H1 (cell line): ENCODE measurements at regions not wholly inside any gene's neighbourhood (a gene's known extent, or its start where the extent isn't known, plus 50 kb on each side); places are given as distances from the start of the nearest gene placed in this dataset.

Source experiments
- ATF3 ChIP-seq: IDR thresholded peaks from 2 replicates; pipeline ENCODE4 v1.6.1; 2011; ENCODE audit warnings: low read depth, mild to moderate bottlenecking, low read length; ENCODE audit not compliant: insufficient read depth
- GABPA ChIP-seq: IDR thresholded peaks from 2 replicates; pipeline ENCODE4 v1.6.1; 2011; ENCODE audit warnings: mild to moderate bottlenecking, low read length, moderate library complexity, borderline replicate concordance; ENCODE audit not compliant: insufficient read depth
- TF ChIP-seq, protein P1 (sequence below): fragments of 300-600 bp; sonication (generic); IDR thresholded peaks from 2 replicates; pipeline ENCODE4 v1.7.1; 2012; ENCODE audit warnings: low read length, moderate library complexity, mild to moderate bottlenecking, inconsistent platforms; ENCODE audit not compliant: insufficient replicate concordance

DNA sequence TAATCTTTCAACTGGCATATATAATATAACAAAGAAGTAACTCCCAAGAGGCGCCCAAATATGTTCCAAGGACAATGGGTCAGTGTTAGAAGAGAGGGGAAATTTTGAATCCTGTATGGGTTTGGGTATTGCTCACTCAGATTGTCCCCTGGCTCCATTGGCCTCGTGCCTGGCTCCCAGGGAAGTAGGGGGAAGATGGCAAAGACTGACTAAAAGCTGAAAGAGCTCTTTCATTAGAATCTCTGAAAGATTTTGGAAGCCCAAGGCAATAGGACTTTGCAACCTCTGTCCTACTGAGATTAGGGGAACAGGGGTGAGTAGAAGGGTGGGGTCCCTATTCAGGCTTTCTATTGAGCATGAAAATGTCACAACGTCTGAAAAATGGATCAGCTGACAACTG, 1272.8 kb upstream of the ZEB2 start (continued):
- TF ChIP-seq, protein P1, sequence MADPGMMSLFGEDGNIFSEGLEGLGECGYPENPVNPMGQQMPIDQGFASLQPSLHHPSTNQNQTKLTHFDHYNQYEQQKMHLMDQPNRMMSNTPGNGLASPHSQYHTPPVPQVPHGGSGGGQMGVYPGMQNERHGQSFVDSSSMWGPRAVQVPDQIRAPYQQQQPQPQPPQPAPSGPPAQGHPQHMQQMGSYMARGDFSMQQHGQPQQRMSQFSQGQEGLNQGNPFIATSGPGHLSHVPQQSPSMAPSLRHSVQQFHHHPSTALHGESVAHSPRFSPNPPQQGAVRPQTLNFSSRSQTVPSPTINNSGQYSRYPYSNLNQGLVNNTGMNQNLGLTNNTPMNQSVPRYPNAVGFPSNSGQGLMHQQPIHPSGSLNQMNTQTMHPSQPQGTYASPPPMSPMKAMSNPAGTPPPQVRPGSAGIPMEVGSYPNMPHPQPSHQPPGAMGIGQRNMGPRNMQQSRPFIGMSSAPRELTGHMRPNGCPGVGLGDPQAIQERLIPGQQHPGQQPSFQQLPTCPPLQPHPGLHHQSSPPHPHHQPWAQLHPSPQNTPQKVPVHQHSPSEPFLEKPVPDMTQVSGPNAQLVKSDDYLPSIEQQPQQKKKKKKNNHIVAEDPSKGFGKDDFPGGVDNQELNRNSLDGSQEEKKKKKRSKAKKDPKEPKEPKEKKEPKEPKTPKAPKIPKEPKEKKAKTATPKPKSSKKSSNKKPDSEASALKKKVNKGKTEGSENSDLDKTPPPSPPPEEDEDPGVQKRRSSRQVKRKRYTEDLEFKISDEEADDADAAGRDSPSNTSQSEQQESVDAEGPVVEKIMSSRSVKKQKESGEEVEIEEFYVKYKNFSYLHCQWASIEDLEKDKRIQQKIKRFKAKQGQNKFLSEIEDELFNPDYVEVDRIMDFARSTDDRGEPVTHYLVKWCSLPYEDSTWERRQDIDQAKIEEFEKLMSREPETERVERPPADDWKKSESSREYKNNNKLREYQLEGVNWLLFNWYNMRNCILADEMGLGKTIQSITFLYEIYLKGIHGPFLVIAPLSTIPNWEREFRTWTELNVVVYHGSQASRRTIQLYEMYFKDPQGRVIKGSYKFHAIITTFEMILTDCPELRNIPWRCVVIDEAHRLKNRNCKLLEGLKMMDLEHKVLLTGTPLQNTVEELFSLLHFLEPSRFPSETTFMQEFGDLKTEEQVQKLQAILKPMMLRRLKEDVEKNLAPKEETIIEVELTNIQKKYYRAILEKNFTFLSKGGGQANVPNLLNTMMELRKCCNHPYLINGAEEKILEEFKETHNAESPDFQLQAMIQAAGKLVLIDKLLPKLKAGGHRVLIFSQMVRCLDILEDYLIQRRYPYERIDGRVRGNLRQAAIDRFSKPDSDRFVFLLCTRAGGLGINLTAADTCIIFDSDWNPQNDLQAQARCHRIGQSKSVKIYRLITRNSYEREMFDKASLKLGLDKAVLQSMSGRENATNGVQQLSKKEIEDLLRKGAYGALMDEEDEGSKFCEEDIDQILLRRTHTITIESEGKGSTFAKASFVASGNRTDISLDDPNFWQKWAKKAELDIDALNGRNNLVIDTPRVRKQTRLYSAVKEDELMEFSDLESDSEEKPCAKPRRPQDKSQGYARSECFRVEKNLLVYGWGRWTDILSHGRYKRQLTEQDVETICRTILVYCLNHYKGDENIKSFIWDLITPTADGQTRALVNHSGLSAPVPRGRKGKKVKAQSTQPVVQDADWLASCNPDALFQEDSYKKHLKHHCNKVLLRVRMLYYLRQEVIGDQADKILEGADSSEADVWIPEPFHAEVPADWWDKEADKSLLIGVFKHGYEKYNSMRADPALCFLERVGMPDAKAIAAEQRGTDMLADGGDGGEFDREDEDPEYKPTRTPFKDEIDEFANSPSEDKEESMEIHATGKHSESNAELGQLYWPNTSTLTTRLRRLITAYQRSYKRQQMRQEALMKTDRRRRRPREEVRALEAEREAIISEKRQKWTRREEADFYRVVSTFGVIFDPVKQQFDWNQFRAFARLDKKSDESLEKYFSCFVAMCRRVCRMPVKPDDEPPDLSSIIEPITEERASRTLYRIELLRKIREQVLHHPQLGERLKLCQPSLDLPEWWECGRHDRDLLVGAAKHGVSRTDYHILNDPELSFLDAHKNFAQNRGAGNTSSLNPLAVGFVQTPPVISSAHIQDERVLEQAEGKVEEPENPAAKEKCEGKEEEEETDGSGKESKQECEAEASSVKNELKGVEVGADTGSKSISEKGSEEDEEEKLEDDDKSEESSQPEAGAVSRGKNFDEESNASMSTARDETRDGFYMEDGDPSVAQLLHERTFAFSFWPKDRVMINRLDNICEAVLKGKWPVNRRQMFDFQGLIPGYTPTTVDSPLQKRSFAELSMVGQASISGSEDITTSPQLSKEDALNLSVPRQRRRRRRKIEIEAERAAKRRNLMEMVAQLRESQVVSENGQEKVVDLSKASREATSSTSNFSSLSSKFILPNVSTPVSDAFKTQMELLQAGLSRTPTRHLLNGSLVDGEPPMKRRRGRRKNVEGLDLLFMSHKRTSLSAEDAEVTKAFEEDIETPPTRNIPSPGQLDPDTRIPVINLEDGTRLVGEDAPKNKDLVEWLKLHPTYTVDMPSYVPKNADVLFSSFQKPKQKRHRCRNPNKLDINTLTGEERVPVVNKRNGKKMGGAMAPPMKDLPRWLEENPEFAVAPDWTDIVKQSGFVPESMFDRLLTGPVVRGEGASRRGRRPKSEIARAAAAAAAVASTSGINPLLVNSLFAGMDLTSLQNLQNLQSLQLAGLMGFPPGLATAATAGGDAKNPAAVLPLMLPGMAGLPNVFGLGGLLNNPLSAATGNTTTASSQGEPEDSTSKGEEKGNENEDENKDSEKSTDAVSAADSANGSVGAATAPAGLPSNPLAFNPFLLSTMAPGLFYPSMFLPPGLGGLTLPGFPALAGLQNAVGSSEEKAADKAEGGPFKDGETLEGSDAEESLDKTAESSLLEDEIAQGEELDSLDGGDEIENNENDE: no peak
- TF ChIP-seq ATF3: no peak
- no peak for TF ChIP-seq GABPA
